Activated naive CD4-positive, alpha-beta T cell (primary cell): ENCODE measurements at regions not wholly inside any gene's neighbourhood (a gene's known extent, or its start where the extent isn't known, plus 50 kb on each side); places are given as distances from the start of the nearest gene placed in this dataset.
"Not testable (repeated sequence)": the region's sequence is repeated elsewhere in the genome, so short reads cannot be mapped to it uniquely, and the experiment has no call there.

Experiments used
- DNase-seq, 4 experiments: peaks; one replicate each; lab custom pipeline; 2025; lab: John Stamatoyannopoulos, UW

DNA sequence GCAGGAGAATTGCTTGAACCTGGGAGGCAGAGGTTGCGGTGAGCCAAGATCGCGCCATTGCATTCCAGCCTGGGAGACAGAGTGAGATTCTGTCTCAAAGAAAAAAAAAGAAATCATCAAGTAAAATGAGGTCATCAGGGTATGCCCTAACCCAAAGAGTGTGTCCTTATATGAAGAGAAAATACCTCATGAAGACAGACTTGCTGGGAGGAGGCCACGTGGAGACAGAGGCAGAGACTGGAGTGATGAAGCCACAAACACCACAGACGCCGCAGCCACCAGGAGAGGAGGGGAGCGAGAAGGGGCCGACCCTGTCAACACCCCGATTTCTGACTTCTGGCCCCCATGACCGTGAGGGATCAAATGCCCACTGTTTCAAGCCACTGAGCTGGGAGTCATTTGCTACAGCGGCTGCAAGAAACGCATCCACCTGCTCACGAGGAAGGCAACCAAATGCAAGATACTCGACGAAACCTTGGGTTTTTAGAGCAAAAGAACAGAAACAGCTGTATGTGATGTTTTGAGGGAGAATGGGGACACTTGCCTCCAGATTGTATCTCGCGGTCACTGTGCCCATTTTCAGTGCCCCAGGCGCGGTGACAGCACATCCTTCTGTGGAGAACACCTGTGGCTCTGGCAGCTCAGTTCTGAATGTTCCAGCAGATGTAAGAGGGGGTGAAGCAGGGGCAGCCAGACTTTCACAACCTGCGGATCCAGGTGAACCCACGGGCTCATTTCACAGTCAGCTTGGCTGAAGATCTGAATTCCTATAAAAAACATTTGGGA is 1317.2 kb downstream of the TBC1D22A start:
- DNase-seq = no peak

DNA sequence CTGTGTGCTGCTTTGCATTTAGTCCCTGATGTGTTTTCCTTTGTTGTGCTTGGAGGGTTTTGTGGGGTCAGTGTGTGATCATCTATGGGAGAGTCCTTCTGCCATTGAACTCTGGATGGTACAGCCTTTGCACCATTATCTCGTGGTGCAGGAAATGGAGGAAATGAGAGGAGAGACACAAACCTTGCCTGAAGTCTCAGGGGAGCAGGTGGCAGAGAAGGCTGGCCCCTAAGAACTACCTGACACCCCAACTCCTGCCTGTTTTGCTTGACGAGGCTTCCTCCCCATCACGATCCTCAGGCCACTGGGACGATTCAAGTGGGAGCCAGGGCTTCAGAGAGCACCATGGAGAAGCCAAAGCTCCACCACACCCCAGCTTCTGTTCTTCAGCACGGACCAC is 1316.4 kb downstream of the TBC1D22A start:
- DNase-seq = no peak

GRCh38 chr22:48077699-48078098 is 1315.2 kb downstream of the TBC1D22A start:
- DNase-seq = no peak

GRCh38 chr22:48076008-48076407 is 1313.6 kb downstream of the TBC1D22A start:
- DNase-seq = no peak

DNA sequence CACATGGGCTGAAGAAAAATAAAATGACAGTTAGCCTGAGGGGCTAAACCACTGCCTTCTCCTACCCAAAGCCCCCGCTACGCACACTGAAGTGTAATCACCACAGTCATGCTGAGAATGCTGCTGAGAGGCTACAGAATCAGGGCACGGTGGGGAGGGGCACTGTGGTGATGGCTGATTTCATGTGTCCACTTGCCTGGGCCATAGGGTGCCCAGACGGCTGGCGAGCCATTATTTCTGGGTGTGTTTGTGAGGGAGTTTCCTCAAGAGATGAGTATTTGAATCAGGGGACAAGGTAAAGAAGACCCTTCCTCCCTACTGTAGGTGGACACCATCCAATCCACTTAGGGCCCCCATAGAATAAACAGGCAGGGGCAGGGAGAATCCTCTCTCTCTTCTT is 1313.2 kb downstream of the TBC1D22A start:
- DNase-seq = no peak

GRCh38 chr22:48072777-48073176 is 1310.3 kb downstream of the TBC1D22A start:
- no peak for DNase-seq

- DNase-seq = no peak
Measured at GRCh38 chr22:48071828-48072227, 1309.4 kb downstream of the TBC1D22A start.

DNA sequence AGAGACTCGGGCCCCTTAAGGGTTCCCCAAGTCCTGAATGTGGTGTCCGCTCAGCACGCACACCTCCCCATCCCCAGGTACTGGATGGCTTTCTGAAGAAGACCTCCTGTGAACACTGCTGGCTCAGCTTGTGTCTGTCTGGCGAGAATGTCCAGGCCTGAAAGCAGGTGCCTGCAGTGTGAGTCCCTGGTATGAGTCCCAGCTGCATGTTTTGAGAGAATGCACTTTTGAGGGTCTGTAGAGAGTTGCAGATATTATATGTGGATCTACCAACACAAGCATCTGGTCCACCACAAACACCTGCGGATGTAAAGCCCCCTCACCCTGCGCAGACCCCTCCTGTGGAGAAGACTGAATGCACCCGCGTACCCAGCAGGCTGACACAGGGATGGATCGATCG is 1308.9 kb downstream of the TBC1D22A start:
- DNase-seq = no peak

DNA sequence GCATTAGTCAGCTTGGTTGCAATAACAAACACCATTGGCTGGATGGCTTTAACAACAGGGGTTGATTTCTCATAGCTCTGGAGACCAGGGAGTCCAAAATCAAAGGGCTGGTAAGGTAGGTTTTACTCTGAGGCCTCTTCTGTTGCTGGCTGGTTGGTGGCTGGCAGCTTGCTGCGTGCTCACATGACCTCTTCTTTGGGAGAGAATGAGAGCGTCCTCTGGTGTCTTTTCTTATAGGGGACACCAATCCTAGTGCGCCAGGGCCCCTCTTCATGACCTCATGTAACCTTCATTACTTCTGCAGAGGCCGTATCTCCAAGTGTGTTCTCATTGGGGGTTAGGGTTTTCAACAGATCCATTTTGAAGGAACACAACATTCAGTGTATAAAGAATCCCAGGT is 1308.3 kb downstream of the TBC1D22A start:
- no peak for DNase-seq

GRCh38 chr22:48070083-48070482 is 1307.6 kb downstream of the TBC1D22A start:
- DNase-seq = no peak

DNA sequence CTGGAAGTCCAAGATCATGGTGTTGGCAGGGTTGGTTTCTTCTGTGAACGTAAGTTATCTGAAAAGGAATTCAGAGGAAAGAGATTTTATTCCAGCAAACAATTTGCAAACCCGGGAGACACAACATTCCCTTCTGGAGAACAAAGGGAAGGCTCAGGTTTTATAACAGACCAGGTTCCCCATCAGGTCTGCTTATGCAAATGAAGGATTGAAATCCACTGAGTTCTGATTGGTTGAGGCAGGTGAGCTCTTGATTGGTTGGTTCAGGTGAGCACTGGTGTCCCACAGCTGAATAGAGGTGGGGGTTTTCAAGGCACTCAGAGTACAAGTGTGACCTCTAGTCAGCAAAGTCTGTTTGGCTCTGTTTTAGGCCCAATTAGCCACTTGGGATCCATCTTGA is 1306.8 kb downstream of the TBC1D22A start:
- DNase-seq = no peak

GRCh38 chr22:48068323-48068885 is 1306.0 kb downstream of the TBC1D22A start:
- DNase-seq = no peak

DNA sequence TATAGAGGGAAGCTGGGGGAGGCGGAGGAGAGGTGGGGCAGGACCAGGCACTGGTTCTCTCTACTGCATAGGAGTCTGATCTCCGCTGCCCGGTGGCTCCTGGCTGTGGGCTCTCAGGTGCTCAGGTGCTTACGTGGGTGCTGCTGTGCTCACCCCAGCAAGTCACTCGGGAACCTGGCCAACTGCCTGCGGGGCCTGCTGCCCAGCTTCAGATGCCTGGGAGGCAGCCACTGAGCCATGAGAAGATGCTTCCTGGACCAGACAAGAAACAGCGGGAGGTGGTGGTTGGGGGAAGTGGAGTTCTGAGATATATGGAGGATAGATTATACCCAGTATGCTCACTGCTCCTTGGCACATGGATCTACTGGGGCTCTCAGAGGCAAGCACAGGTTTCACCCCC is 1303.4 kb downstream of the TBC1D22A start:
- DNase-seq = no peak

DNA sequence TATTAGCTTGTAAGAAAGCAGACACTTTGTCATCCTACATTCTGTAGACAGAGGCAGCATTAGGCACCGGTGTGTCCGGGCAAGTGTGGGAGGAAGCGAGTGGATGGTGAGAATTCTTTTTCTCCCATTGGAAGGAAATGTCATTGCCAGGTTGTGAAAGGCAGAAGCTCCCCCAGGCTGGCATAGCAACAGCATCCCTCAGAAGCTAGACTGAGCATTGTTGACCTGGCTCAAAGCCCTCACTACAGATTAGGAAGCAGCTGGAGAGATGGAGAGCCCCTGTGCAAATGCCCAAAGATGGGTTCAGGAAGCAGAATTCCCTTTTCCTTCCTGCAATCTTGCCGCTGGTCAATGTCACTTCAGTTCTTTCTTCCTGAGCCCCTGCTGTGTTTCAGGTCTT is 1299.3 kb downstream of the TBC1D22A start:
- no peak for DNase-seq

- DNase-seq = no peak
Measured at GRCh38 chr22:48060266-48060665, 1297.8 kb downstream of the TBC1D22A start.

DNA sequence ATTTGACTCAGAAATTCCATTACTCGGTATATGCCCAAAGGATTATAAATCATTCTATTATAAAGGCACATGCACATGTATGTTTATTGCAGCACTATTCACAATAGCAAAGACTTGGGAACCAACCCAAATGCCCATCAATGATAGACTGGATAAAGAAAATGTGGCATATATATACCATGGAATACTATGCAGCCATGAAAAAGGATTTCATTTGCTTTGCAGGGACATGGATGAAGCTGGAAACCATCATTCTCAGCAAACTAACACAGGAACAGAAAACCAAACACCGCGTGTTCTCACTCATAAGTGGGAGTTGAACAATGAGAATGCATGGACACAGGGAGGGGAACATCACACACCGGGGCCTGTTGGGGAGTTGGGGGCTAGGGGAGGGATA is 1297.1 kb downstream of the TBC1D22A start:
- DNase-seq = not testable (repeated sequence)

- DNase-seq = no peak
Measured at GRCh38 chr22:48057116-48057835, 1294.8 kb downstream of the TBC1D22A start.

DNA sequence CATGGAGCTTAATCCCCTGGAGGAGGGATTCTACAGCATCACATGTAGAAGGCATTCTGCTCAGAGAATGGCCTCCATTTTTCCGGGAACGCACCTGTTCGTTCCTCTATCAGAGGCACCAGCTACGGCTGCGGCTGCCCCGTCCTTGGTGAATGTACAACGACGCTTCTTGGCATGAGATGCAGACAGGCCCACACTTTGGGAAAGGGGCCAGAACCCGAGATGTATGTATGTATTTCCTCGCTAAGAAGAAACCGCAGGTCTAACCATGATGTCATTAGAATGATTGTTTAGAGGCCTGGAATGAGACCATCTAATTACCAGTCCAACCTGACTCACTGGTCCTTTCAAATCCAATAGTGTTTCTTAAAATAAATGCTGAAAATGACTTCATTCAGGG is 1293.4 kb downstream of the TBC1D22A start:
- no peak for DNase-seq

DNA sequence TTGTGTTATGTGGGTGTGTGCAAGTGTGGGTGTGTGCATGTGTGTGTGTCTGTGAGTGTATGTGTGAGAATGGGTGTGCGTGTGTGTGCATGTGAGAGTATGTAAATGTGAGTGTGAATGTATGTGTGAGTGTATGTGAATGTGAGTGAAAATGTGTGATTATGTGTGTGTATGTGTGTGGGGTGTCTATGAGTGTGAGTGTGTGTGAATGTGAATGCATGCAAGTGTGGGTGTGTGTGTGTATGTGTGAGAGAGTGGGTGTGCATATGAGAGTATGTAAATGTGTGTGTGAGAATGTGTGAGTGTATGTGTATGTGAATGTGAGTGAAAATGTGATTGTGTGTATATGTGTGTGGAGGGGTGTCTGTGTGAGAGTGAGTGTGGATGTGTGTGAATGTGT is 1292.7 kb downstream of the TBC1D22A start:
- no peak for DNase-seq

- no peak for DNase-seq
Measured at GRCh38 chr22:48054596-48054995, 1292.1 kb downstream of the TBC1D22A start.

GRCh38 chr22:48053973-48054372 is 1291.5 kb downstream of the TBC1D22A start:
- no peak for DNase-seq

DNA sequence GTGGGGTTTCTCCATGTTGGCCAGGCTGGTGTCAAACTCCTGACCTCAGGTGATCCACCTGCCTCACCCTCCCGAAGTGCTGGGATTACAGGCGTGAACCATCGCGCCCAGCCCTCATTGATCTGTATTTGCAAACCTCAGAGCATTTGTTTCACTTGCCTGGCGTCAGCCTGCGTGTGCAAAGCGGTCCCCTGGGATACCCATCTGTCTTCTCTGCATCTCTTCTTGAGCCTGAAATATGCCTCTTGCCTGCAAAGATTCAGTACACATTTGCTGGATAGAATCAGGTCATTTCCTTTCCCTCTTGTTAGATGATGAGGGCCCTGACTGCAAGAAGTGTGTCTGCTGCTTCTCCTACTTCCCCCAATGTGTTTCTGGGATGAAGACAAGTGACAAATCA is 1291.0 kb downstream of the TBC1D22A start:
- DNase-seq = no peak

GRCh38 chr22:48052621-48052890 is 1290.1 kb downstream of the TBC1D22A start:
- no peak for DNase-seq
